DMS53 treated with DMSO at 0.1 percent for 48 hours (cell line): ENCODE measurements at regions not wholly inside any gene's neighbourhood (a gene's known extent, or its start where the extent isn't known, plus 50 kb on each side); places are given as distances from the start of the nearest gene placed in this dataset.
A peak's percentile ranks its signal among the peaks of the same experiment; 100 is the strongest.

Source experiments
- DNase-seq: peaks from one replicate; lab custom pipeline; 2025; ENCODE audit not compliant: unreplicated experiment; lab: John Stamatoyannopoulos, UW

- no peak for DNase-seq
Observed at GRCh38 chr3:182052332-182052731, 340.6 kb downstream of the SOX2 start.

GRCh38 chr3:182052757-182053156, 341.0 kb downstream of the SOX2 start:
- DNase-seq, result no peak

- no peak for DNase-seq
Observed at GRCh38 chr3:182058488-182058887, 346.8 kb downstream of the SOX2 start.

- DNase-seq, result no peak
Observed at GRCh38 chr3:182063742-182064141, 352.0 kb downstream of the SOX2 start.

- no peak for DNase-seq
Observed at GRCh38 chr3:182067423-182067822, 355.7 kb downstream of the SOX2 start.

- DNase-seq, result no peak
Observed at GRCh38 chr3:182078316-182078715, 366.6 kb downstream of the SOX2 start.

- DNase-seq, result no peak
Observed at GRCh38 chr3:182078929-182079328, 367.2 kb downstream of the SOX2 start.

- no peak for DNase-seq
Observed at GRCh38 chr3:182081096-182081495, 369.4 kb downstream of the SOX2 start.

GRCh38 chr3:182083112-182083511, 371.4 kb downstream of the SOX2 start:
- no peak for DNase-seq

GRCh38 chr3:182092662-182093262, 381.0 kb downstream of the SOX2 start:
- peak; percentile 41 for DNase-seq

- no peak for DNase-seq
Observed at GRCh38 chr3:182094321-182094720, 382.6 kb downstream of the SOX2 start.

- DNase-seq, result no peak
Observed at GRCh38 chr3:182104881-182105280, 393.2 kb downstream of the SOX2 start.

GRCh38 chr3:182105875-182106274, 394.1 kb downstream of the SOX2 start:
- DNase-seq, result no peak

- no peak for DNase-seq
Observed at GRCh38 chr3:182108371-182108770, 396.6 kb downstream of the SOX2 start.

- DNase-seq, result no peak
Observed at GRCh38 chr3:182111967-182112366, 400.2 kb downstream of the SOX2 start.

- DNase-seq, result no peak
Observed at GRCh38 chr3:182115328-182116015, 403.7 kb downstream of the SOX2 start.

- DNase-seq, result no peak
Observed at GRCh38 chr3:182116386-182116785, 404.7 kb downstream of the SOX2 start.

- no peak for DNase-seq
Observed at GRCh38 chr3:182117131-182117530, 405.4 kb downstream of the SOX2 start.

- DNase-seq, result no peak
Observed at GRCh38 chr3:182117583-182117982, 405.9 kb downstream of the SOX2 start.

GRCh38 chr3:182118066-182118465, 406.3 kb downstream of the SOX2 start:
- DNase-seq, result no peak

GRCh38 chr3:182121401-182121800, 409.7 kb downstream of the SOX2 start:
- no peak for DNase-seq

GRCh38 chr3:182122779-182123178, 411.1 kb downstream of the SOX2 start:
- DNase-seq, result no peak

- DNase-seq, result no peak
Observed at GRCh38 chr3:182124187-182124586, 412.5 kb downstream of the SOX2 start.
